ENCODE measurements at regions not wholly inside any gene's neighbourhood (a gene's known extent, or its start where the extent isn't known, plus 50 kb on each side); places are given as distances from the start of the nearest gene placed in this dataset.

DNA sequence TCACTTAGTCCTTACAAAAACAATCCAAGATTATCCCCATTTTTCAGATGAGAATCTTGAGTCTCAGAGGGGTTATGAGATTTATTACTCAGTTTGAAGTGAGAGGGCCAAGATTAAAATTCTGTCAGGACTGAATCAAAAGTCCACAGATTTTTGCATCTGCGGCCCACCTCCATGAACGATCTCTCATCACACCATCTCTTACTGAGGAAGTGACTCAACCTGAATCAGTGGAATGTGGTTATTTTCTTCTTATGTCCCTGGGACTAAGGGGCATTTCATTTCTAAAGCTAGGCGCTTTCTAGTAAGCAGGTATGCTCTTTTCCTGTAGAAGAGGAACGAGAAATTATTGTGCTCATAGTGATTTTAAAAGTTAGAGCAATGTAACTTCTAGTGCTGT lies 360.3 kb upstream of the SPHKAP start:
- no peak for TF ChIP-seq CTCF (IDR thresholded peaks at IDR 0.05)
- no peak for TF ChIP-seq POLR2A (IDR thresholded peaks at IDR 0.05)

All from body of pancreas (tissue), 4 donors.